HG02938 (cell line): ENCODE measurements at regions not wholly inside any gene's neighbourhood (a gene's known extent, or its start where the extent isn't known, plus 50 kb on each side); places are given as distances from the start of the nearest gene placed in this dataset.

Source experiments
- ATAC-seq: cut with Tn5 transposase; IDR thresholded peaks from one replicate; pipeline ENCODE4 v1.9.1; 2021; ENCODE audit warnings: mild to moderate bottlenecking, moderate library complexity; ENCODE audit not compliant: unreplicated experiment

DNA sequence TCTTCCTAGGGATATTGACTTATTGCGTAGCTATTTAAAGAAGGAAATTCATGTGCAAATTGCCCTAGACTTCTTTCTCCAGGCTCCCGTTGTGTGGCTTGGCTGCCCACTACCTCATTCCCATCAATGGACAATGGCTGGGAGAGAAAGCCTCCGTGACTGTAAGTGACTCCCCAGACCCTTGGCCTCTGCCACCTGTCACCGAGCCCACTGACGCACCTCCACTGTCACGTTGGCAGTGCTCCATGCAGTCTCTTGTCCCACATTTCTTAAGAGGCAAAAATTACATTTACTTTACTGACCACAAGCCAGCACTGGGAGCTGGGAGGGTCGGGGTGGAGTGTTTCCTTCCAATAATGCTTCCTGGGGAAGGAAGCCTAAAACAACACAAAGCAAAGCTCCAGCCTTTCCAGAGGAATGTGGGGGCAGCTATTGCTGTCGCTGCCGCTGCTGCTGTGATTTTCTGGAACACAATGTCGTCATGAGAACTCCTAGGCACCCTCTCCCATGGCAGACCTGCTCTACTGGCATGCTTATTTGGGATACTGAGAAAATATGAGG lies 89.7 kb upstream of the STEAP1B start:
- ATAC-seq = no peak

DNA sequence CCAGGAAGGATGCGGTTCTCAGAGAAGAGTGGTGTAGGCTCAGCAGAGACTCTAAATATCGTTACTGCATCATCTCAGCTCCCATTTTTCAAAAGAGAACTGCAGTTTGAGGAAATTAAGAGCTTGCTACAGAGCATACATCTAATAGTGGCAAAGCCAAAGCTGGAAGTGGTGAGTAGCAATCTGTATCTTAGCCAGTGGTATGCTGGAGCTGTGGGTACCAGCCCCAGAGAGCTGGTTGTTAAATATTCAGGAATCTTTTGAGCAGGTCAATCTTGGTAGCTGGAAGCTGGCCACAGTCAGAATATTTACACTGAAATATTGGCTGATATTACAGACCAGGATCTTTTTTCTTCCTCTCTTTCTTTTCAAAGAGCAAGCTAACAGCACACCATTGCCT lies 88.4 kb upstream of the STEAP1B start:
- ATAC-seq = no peak

DNA sequence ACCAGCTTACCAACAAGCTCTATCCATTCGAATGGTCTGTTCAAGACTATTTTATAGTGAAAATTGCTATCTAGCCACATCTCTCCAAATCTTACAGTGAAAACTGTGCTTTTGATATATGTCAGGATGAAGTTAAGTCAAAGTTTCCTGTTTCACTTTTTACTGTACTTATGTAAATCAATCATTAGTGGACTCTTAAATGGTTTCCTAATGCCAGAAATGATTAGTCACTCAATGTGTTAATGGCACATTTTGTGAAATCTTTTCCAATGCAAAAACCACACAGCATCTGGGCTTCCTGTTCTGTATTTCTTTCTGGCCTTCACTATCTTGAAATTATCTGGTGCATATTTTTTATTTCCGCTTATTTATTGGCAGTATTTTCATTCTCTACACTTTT lies 87.3 kb upstream of the STEAP1B start:
- no peak for ATAC-seq

DNA sequence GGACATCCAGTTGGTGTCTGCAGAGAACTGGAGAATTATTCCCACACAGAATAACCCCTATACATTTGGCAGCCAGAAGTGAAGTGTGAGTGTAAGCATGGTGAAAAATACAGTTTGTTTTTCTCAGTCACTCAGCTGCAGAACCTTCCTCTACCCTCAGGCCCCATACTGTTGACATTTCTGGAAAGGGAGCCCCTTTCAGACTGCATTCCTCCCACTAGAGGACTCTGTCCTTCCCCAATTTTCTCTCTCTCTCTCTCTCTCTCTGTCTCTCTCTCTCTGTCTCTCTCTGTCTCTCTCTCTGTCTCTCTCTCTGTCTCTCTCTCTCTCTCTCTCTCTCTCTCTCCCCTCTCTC lies 86.8 kb upstream of the STEAP1B start:
- ATAC-seq = no peak

DNA sequence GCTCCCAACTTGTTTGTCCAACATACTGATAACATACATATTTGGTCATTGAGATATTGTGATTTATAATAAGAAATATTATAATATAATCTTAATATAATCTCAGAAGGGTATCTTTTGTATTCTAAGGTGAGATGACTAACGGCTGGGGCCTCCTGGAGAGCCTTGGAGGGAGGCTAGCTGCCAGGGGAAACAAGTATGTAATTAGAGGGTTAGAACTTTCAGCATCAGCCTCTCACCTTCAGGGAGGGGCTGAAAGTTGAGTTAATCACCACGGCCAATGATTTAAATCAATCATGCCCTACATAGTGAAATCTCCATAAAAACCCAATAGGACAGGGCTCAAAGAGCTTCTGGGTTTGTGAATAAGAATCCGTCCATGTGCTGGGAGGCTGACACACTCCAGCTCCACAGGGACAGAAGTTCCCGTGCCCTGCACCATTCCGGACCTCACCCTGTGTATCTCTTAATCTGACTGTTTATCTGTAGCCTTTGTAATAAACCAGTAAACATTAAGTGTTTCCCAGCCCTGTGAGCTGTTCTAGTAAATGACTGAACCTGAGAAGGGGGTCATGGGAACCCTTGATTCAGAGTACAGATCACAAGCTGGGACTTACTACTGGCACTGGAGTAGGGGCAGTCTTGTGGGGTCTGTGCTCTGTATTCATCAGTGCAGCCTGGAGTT lies 86.3 kb upstream of the STEAP1B start:
- no peak for ATAC-seq

DNA sequence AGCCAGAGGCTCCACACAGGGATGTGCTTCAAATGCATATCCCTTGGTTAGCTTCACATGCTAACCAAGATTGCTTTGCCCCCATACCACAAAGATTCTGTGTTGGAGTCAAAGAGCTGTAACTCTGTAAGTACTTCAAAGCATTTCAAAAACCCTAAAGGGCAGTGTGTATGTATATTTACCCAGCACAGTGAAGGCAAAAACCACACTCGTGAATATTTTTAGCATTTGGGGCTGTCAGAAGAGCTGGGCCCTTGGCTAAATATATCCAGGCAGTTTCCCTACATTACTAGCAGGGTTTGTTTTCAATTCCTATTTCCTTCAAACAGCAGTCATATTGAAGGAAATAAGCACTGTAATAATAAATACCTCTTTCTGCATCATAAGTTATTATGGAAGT lies 84.2 kb upstream of the STEAP1B start:
- no peak for ATAC-seq

DNA sequence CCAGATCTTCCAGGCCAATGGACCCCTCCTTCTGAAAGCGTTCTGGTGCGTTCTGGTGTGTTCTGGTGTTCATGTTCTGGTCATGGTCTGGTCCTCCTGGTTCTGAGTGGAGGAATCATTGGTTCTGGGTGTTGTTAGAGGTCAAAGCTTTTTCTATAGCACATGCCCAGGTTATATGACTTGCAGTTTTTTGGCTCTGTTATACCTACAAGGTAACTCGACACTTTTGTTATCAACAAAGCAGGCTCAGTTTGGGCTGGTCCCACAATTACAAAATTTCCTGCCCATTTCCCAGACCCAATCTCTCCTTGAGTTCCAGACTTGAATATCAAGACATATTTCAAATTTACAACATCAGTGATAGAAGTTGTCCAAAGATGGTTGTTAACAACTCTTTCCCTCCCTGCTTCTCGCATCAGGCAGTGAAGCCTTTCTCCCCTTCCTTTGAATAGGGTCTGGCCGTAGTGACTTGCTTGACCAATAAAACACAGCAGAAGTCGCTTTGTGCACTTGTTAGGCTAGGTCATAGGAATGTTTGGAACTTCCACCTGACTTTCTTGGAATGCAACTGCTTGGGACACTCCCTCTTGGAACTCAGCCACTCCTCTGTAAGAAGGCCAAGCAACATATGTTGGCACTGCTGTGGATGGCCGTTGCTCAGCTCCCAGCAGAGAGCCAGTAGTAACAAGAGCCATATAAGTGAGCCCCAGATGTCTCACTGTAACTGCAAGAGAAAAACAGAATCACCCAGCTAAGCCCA lies 83.1 kb upstream of the STEAP1B start:
- ATAC-seq = no peak

DNA sequence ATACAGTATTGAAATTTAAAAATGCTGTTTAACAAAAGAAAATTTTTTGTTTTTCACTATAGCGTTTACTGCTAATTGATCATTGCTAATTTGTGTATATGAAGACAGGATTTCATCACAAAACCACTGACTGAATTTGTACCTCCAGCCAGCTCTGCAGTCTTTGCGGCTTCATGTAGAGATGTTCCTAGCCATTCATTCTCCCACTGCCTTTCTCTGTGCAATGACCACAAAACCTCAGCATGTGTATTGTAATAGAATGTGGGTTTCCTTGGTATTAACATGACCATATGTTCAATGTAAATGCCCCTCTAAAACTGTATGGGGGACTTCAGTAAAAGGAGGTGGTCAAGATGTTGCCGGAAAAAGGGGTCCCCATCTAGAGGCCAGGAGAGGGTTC lies 81.1 kb upstream of the STEAP1B start:
- ATAC-seq = no peak

DNA sequence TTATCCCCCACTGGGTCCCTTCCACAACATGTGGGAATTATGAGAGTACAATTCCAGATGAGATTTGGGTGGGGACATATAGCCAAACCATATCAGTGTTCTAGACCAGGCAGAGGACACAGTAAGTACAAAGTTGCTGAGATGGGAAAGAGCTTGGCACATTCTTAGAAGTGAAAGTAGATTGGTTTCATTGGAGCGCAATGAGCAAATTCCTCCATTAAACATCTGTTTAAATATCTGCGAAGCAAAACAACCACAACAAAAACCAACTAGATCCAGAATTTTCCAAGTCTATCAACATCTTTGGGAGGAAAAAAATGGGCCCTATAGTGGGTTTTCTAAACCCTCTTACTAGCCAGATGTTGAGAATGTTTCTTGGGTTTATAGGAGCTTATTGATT lies 80.0 kb upstream of the STEAP1B start:
- ATAC-seq = no peak

DNA sequence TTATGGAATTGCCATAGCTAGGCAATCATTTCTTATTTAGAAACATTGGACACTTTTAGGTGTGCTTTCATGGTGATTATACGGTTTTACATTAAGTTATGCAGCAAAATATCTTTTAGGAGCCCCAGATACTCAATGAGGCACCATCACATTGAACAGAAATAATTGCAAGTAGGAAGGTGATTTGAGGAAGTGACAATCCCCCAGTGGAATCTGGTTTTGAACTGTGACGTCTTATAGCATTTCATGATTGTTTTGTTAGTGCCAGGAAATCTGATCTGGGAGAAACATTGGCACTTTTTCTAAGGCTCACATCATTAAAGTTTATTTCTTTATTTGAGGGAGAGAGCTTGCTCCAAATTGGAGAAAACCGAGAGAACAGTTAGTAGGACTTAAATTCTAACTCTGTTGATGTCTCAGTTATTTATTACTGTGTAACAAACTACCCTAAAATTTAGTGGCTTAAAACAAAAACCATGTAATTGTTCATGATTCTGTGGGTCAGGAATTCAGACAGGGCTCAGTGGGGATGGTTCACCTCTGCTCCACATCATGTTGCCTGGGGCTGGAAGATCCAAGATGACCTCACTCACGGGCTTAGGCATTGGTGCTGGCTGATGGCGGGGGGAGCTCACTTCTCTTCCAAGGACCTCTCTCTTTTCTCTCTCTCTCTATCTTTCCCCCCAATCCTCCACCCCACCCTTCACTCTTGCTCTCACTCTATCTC lies 78.2 kb upstream of the STEAP1B start:
- no peak for ATAC-seq

DNA sequence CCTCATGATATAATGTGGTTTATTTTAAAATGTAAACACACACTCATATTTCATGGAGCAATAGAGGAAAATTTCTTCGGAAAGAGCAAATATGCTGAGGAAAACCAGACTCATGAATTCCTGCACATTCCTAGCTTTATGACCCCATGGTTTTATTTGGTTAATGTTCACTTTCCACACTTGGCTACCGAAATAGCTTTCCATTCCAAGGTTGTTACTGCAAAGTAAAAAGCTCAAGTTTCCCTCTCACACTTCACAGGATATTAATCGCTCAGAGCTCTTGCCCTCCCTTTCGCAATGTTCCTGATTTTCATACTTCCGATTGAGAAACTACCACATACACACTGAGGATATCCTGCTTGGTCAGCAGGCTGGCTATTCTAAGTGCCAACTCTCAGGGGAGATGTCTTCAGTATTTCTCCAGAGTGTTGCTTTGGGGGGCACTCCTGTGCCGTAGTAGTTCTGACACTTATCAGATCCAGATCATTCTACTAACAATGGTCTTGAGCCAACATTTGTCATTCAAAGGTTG lies 77.5 kb upstream of the STEAP1B start:
- no peak for ATAC-seq

DNA sequence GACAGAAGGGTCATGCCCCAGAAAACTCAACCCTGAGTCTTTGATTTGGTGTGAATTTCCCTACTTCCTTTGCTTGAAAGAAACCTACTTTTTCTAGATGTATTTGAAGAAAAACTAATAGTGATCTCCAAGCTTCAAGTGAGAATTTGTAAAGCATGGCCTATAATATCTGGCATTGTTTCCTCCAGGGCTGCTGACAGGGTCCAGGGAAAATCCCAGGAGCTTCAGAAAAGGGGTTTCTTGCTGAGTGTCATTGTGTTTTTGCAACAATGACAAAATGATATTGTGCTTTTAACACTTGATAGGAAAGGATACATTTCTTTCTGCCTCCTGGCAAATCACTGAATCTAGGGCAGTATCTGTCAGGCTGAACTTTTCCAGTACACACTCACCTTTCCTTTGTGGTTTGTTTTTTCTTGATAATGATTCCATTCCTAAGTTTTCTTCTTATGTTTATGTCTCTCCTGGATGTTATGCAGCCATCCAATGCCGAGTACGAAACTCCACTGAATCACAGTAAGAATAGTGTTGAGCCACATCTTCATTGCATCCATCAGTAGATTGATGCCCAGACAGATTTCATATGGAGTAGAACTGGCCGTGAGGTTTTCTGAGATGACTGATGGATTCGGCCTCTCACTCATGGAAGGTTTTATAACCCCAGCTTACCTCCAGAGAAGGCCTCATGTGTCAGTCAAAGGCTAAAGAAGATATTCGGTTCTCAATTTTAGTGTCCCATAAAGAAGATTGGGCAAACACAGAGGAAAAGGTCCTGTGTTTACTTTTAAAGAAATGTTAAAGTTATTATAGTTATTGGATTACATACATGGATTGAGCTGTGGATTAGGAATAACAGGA lies 76.9 kb upstream of the STEAP1B start:
- ATAC-seq = no peak

DNA sequence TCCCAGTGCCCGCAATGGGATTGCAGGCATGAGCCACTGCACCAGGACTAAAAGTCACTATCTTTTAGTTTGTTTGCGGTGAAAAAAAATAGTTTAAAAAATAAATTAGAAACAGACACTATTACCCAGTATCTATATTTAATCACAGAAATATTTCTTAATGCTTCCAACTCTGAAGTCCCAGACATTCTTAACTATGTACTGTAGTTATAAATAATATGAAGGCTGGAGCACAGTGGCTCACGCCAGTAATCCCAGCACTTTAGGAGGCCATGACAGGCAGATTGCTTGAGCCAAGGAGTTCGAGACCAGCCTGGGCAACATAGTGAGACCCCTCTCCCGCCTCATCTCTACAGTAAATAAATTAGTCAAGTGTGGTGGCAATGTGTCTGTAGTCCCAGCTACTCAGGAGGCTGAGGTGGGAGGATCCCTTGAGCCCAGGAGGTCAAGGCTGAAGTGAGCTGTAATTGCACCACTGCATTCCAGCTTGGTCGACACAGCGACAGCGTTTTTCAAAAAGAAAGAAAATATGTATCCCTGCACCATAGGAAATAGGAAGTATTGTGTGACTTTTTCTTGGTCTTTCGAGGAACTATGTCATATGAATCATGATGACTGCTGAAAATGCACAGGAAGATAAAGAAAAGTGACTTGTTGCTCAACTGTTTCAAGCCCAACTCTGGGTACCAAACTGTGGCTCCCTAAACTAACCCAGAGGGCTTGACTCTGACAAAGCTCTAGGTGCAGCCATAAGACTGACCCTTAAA lies 74.9 kb upstream of the STEAP1B start:
- no peak for ATAC-seq

DNA sequence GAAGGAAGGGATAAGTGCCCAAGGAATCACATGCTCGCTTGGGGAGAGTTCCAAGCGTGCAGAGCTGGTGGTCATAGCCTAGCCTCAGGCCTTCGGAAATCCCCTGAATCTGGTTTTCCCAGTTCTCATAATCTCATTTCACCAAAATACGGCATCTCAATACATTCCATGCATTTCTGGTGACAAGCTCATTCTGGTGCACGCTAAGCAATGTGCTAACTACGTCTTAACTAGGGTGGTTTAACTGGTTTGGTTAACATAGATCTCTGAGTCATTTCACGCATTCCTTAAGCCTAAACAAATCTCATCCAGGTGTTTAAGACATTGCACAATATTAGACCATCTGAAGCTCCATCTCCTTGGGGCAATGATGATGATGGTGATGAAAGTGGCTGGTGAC lies 72.9 kb upstream of the STEAP1B start:
- ATAC-seq = no peak

DNA sequence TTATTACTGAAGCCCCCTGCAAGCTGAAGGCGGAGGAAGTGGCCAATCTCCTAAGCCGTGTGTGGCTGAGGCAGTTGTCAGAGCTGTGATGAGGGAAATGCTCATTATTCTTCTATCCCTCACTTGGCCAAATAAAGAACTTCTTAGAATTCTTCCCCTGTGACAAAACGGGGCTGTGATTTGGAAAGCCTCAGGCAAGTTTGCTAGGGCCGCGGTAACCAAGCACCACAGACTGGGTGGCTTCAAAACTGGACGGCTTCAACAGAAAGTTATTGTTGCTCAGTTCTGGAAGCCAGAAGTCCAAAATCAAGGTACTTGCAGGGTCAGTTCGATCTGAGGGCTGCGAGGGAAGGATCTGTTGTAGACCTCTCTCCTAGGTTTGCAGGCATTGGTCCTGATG lies 72.3 kb upstream of the STEAP1B start:
- ATAC-seq = no peak

DNA sequence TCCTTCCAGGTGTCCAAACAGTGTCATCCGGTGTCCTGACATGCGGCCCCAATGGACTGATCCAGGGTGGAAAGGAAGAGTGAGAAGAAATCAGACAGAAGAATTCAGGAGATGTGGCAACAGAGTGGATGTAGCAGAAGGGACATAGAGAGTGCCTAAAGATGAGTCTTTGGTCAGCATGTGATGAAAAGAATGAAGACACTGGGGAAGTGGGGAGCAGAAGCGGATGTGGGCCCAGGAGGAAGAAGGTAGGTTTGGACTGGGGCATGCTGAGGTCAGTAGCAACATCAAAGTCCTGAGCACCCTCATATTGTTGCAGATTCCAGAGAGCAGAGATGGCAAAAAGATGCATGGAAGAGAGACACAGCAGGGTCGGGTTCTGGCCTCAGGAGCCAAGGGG lies 71.8 kb upstream of the STEAP1B start:
- no peak for ATAC-seq

DNA sequence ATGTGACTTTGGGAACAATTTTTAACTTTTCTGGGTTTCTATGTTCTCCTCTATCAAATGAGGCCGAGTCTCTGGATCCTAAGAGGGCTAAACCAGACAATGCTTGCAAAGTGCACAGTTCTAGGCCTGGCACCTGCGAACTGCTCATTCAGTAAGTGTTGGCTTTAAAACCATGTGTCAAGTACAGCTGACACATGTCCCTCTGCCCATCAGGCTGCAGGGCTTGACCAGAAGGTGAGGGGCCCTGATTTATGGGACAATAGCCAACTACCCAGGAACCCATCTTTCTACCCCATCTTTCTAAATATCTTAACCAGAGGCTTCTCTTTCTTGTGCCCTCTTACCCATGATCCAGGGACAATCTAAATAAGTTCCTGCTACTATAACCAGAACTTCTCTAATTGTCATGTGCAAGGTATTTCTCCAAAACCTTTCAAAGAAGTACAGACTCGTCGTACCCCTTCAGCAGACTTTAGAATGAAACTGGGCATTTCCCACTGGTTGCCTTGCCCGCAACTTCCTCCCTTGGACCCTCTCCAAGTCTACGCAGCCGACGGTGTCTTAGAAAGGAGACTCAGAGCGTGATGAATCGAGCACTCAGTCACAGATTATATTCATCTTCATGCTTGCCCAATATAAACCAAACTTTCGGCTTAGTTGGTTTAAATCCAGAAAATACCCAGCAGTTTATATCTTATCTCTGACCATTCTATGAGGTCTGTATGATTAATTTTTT lies 69.8 kb upstream of the STEAP1B start:
- no peak for ATAC-seq

DNA sequence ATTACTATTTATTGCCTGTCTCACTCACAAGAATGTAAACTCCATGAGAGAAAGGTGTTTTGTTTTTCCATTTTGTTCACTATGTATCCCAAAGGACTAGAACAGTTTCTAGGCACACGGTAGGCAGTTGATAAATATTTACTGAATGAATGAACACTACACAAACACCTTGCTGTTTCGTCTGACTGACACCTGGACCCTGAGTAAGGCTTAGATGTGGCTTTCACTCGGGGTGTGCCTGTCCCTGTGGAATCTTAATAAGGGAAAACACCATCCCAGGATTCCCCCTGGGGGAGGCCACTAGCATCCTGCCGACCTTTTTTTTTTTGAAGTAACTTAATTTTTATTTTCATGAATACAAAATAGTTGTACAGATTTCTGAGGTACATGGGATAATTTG lies 66.6 kb upstream of the STEAP1B start:
- ATAC-seq = no peak

DNA sequence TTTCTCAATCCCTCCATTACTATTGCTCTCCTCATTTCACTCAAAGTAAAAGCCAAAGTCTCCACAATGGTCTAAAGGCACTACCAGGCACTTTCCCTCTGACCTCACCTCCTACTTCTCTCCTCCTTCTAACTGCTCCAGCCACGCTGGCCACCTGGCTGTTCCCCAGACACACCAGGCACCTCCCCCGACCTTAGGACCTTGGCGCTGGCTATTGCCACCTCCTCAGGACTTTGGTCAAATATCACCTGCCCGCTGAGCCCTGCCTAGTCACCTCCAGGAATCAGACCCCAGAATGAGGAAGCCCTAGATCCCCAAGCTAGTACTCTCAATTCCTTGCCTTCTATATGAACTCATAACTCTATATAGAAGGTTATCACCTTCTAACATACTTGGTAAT lies 66.2 kb upstream of the STEAP1B start:
- ATAC-seq = no peak
